ENCODE measurements at regions not wholly inside any gene's neighbourhood (a gene's known extent, or its start where the extent isn't known, plus 50 kb on each side); places are given as distances from the start of the nearest gene placed in this dataset.

- Histone ChIP-seq H3K27ac (ENCODE audit: low read length) (no peak overlapping the region), H3K4me1 (ENCODE audit: control insufficient read depth, insufficient read depth, low read length) (no peaks in the 10 kb centered on the region), H3K36me3 (ENCODE audit: control insufficient read depth, insufficient read depth, low read length) (no peaks in the 10 kb centered on the region), H3K27me3 (ENCODE audit: control insufficient read depth, insufficient read depth, low read length) (no peaks in the 10 kb centered on the region), H3K4me3 (ENCODE audit: low read depth in 2 of 2, low read length in 2 of 2) (no peak overlapping the region), H3K9me3 (ENCODE audit: control insufficient read depth, insufficient read depth, low read depth, low read length) (no peaks in the 10 kb centered on the region)
- BruUV-seq (replicated peaks): no TSS peak
- in situ Hi-C loops (cut with HindIII; ENCODE audit: low pct_unique_long_range_greater_than_20kb, low sequenced_read_pairs) (no loop called here), intact Hi-C loops (cut with micrococcal nuclease; ENCODE audit: unreplicated experiment) (no loop called here)
- ChIA-PET POLR2A (no interaction called here), CTCF (no interaction called here)
- DNase-seq (ENCODE audit: low read depth, low spot score) (no peak), ATAC-seq (no peak)
- no peak for TF ChIP-seq REST (IDR thresholded peaks at IDR 0.05; ENCODE audit: insufficient read depth in 1 of 2, low read depth in 2 of 2, low read length in 1 of 2)
- TF ChIP-seq TCF7L2 (IDR thresholded peaks at IDR 0.05; ENCODE audit: low read depth, low read length): no peak
- TF ChIP-seq SIN3A (IDR thresholded peaks at IDR 0.05; ENCODE audit: borderline replicate concordance, insufficient read depth, low read depth, low read length): no peak
- TF ChIP-seq POLR2AphosphoS5 (IDR thresholded peaks at IDR 0.05; ENCODE audit: low read depth, low read length): no peak
- no peak for TF ChIP-seq CTCF (IDR thresholded peaks at IDR 0.05)
These were observed 1305.2 kb downstream of the ARAP2 start for GRCh38 chr4:34939073-34939472.

- ChIA-PET POLR2A (no interaction called here), CTCF (no interaction called here)
- H3K27ac ChIP-seq (ENCODE audit: low read length): no peak overlapping the region
- H3K36me3 ChIP-seq (ENCODE audit: control insufficient read depth, insufficient read depth, low read length): no peaks in the 10 kb centered on the region
- DNase-seq (ENCODE audit: low read depth, low spot score) (no peak), ATAC-seq (no peak)
- H3K9me3 ChIP-seq (ENCODE audit: control insufficient read depth, insufficient read depth, low read depth, low read length): no peaks in the 10 kb centered on the region
- no peak overlapping the region for H3K4me3 ChIP-seq (ENCODE audit: low read depth in 2 of 2, low read length in 2 of 2)
- intact Hi-C loops (cut with micrococcal nuclease; ENCODE audit: unreplicated experiment): no loop called here
- no peaks in the 10 kb centered on the region for H3K4me1 ChIP-seq (ENCODE audit: control insufficient read depth, insufficient read depth, low read length)
- BruUV-seq (replicated peaks): no TSS peak
- H3K27me3 ChIP-seq (ENCODE audit: control insufficient read depth, insufficient read depth, low read length): no peaks in the 10 kb centered on the region
- in situ Hi-C loops (cut with HindIII; ENCODE audit: low pct_unique_long_range_greater_than_20kb, low sequenced_read_pairs): no loop called here
- no peak for TF ChIP-seq POLR2AphosphoS5 (IDR thresholded peaks at IDR 0.05; ENCODE audit: low read depth, low read length)
- no peak for TF ChIP-seq REST (IDR thresholded peaks at IDR 0.05; ENCODE audit: insufficient read depth in 1 of 2, low read depth in 2 of 2, low read length in 1 of 2)
- no peak for TF ChIP-seq CTCF (IDR thresholded peaks at IDR 0.05)
- TF ChIP-seq TCF7L2 (IDR thresholded peaks at IDR 0.05; ENCODE audit: low read depth, low read length): no peak
- TF ChIP-seq SIN3A (IDR thresholded peaks at IDR 0.05; ENCODE audit: borderline replicate concordance, insufficient read depth, low read depth, low read length): no peak
These were observed 1300.5 kb downstream of the ARAP2 start for GRCh38 chr4:34943741-34944386.

All from Panc1 (cell line).